Dermis blood vessel endothelial cell (primary cell): ENCODE measurements at regions not wholly inside any gene's neighbourhood (a gene's known extent, or its start where the extent isn't known, plus 50 kb on each side); places are given as distances from the start of the nearest gene placed in this dataset.
"Not testable (repeated sequence)": the region's sequence is repeated elsewhere in the genome, so short reads cannot be mapped to it uniquely, and the experiment has no call there.

ENCODE experiments used
- DNase-seq: peaks from one replicate; pipeline ENCODE4 v3.0.0; 2010

GRCh38 chr3:154898916-154899315 is 181.2 kb upstream of the MME start:
- no peak for DNase-seq

- DNase-seq: no peak
Observed at GRCh38 chr3:154898443-154898842, 181.7 kb upstream of the MME start.

- no peak for DNase-seq
Observed at GRCh38 chr3:154893813-154894212, 186.3 kb upstream of the MME start.

GRCh38 chr3:154889227-154889634 is 190.9 kb upstream of the MME start:
- no peak for DNase-seq

GRCh38 chr3:154887869-154888268 is 192.2 kb upstream of the MME start:
- no peak for DNase-seq

- no peak for DNase-seq
Observed at GRCh38 chr3:154886437-154886836, 193.7 kb upstream of the MME start.

GRCh38 chr3:154885418-154885817 is 194.7 kb upstream of the MME start:
- no peak for DNase-seq

- no peak for DNase-seq
Observed at GRCh38 chr3:154884952-154885351, 195.2 kb upstream of the MME start.

GRCh38 chr3:154875142-154875541 is 205.0 kb upstream of the MME start:
- DNase-seq: no peak

GRCh38 chr3:154872696-154873095 is 207.4 kb upstream of the MME start:
- no peak for DNase-seq

- DNase-seq: no peak
Observed at GRCh38 chr3:154872074-154872473, 208.0 kb upstream of the MME start.

- no peak for DNase-seq
Observed at GRCh38 chr3:154864947-154865346, 215.2 kb upstream of the MME start.

- DNase-seq: no peak
Observed at GRCh38 chr3:154862265-154862664, 217.9 kb upstream of the MME start.

- DNase-seq: not testable (repeated sequence)
Observed at GRCh38 chr3:154852998-154853397, 227.1 kb upstream of the MME start.

GRCh38 chr3:154852515-154852914 is 227.6 kb upstream of the MME start:
- DNase-seq: no peak

- no peak for DNase-seq
Observed at GRCh38 chr3:154851644-154852043, 228.5 kb upstream of the MME start.

- DNase-seq: no peak
Observed at GRCh38 chr3:154850921-154851320, 229.2 kb upstream of the MME start.

- no peak for DNase-seq
Observed at GRCh38 chr3:154849408-154849807, 230.7 kb upstream of the MME start.

GRCh38 chr3:154844863-154845262 is 235.3 kb upstream of the MME start:
- DNase-seq: no peak

GRCh38 chr3:154843647-154844046 is 236.5 kb upstream of the MME start:
- no peak for DNase-seq

- no peak for DNase-seq
Observed at GRCh38 chr3:154842536-154842935, 237.6 kb upstream of the MME start.

GRCh38 chr3:154835639-154836038 is 244.5 kb upstream of the MME start:
- no peak for DNase-seq

GRCh38 chr3:154834831-154835230 is 245.3 kb upstream of the MME start:
- not testable (repeated sequence) for DNase-seq

- DNase-seq: no peak
Observed at GRCh38 chr3:154829929-154830328, 250.2 kb upstream of the MME start.

- DNase-seq: no peak
Observed at GRCh38 chr3:154819491-154819890, 260.6 kb upstream of the MME start.
